Endothelial cell of umbilical vein (primary cell): ENCODE measurements at regions not wholly inside any gene's neighbourhood (a gene's known extent, or its start where the extent isn't known, plus 50 kb on each side); places are given as distances from the start of the nearest gene placed in this dataset.

Experiments used
- BruUV-seq: library from RNA; stranded (reverse); fragments of 400-500 nt; replicated peaks from 2 replicates; lab custom pipeline; 2021; lab: Mats Ljungman, UMichigan
- CTCF ChIA-PET: fragments of 300-600, 350-600 bp; sonication (Branson Sonifier 250); formaldehyde crosslinking; loops from one replicate; lab custom pipeline; 2021; ENCODE audit warnings: antibody characterized with exemption, inconsistent platforms; lab: Charles Lee
- POLR2A ChIA-PET: fragments of 300-600, 350-600 bp; sonication (Branson Sonifier 250); formaldehyde crosslinking; loops from one replicate; lab custom pipeline; 2021; ENCODE audit warnings: antibody characterized with exemption, inconsistent platforms; lab: Charles Lee
- DNase-seq: peaks from one replicate; pipeline ENCODE4 v3.0.0-alpha.2; 2011; ENCODE audit warnings: low read depth, low spot score
- FAIRE-seq: peaks from 2 replicates; lab custom pipeline; 2011; peaks lifted over from hg19 to GRCh38; lab: Jason Lieb, UNC
- H2AFZ ChIP-seq: 2 replicates; pipeline ENCODE4 v1.6.0; 2012; ENCODE audit warnings: low read depth, low read length, control low read depth, inconsistent platforms
- H3K27ac ChIP-seq: 2 replicates; pipeline ENCODE4 v1.5.1; 2011; ENCODE audit warnings: low read depth, mild to moderate bottlenecking, control low read depth, low read length, moderate library complexity; ENCODE audit not compliant: insufficient read depth
- H3K27me3 ChIP-seq, 2 experiments: 2 replicates each; pipeline versions ENCODE4 v1.6.0 to v1.6.1; 2011; ENCODE audit warnings: low read length in 2 of 2, mixed read lengths in 1 of 2; ENCODE audit not compliant: control insufficient read depth in 2 of 2, insufficient read depth in 2 of 2
- H3K36me3 ChIP-seq, 2 experiments: 2 replicates in 1 of 2; 3 replicates in 1 of 2; pipeline ENCODE4 v1.5.1; 2011; ENCODE audit warnings: low read length in 2 of 2, mild to moderate bottlenecking in 1 of 2, moderate library complexity in 1 of 2; ENCODE audit not compliant: control insufficient read depth in 2 of 2, insufficient read depth in 2 of 2; ENCODE audit errors: extremely low read depth in 1 of 2
- H3K4me1 ChIP-seq: 3 replicates; pipeline ENCODE4 v1.5.1; 2011; ENCODE audit warnings: mild to moderate bottlenecking, low read length; ENCODE audit not compliant: control insufficient read depth, insufficient read depth; ENCODE audit errors: extremely low read depth
- H3K4me2 ChIP-seq: 2 replicates; pipeline ENCODE4 v1.6.1; 2011; ENCODE audit warnings: low read length, control low read depth, mixed read lengths; ENCODE audit not compliant: insufficient read depth
- H3K4me3 ChIP-seq, 3 experiments: fragments of 200-600 bp in 1 of 3; sonication (generic), shearing (Covaris generic) in 1 of 3; replicated peaks in 1 of 3; 2 replicates each; pipeline ENCODE4 v1.5.1; 2011 to 2016; ENCODE audit warnings: control low read depth in 3 of 3, low read length in 3 of 3, mild to moderate bottlenecking in 2 of 3, inconsistent platforms in 1 of 3, low read depth in 1 of 3, moderate library complexity in 1 of 3; ENCODE audit not compliant: insufficient read depth in 1 of 3
- H3K79me2 ChIP-seq: 2 replicates; pipeline ENCODE4 v1.6.0; 2012; ENCODE audit warnings: low read length, inconsistent platforms; ENCODE audit not compliant: control insufficient read depth, insufficient read depth
- H3K9ac ChIP-seq: replicated peaks from 2 replicates; pipeline ENCODE3; 2011; ENCODE audit warnings: low read length, control low read depth; ENCODE audit not compliant: insufficient read depth; ENCODE audit errors: extremely low read depth
- H3K9me1 ChIP-seq: replicated peaks from 3 replicates; pipeline ENCODE4 v1.6.0; 2011; ENCODE audit warnings: mild to moderate bottlenecking, low read length; ENCODE audit not compliant: control insufficient read depth, insufficient read depth; ENCODE audit errors: extremely low read depth
- H3K9me3 ChIP-seq: replicated peaks from 2 replicates; pipeline ENCODE4 v1.5.1; 2012; ENCODE audit warnings: low read length, inconsistent platforms; ENCODE audit not compliant: control insufficient read depth, insufficient read depth
- H4K20me1 ChIP-seq: replicated peaks from 2 replicates; pipeline ENCODE3; 2011; ENCODE audit warnings: mild to moderate bottlenecking, low read length; ENCODE audit not compliant: control insufficient read depth, insufficient read depth; ENCODE audit errors: extremely low read depth
- CTCF ChIP-seq, 2 donors: IDR thresholded peaks; 1 replicate in 1 of 2; 2 replicates in 1 of 2; pipeline ENCODE4 v1.5.1; 2011; ENCODE audit warnings: low read length in 2 of 2, mild to moderate bottlenecking in 2 of 2, moderate library complexity in 2 of 2, control low read depth in 1 of 2, inconsistent platforms in 1 of 2, low read depth in 1 of 2; ENCODE audit not compliant: insufficient read depth in 1 of 2; ENCODE audit errors: extremely low read depth in 1 of 2
- EZH2 ChIP-seq: IDR thresholded peaks from 2 replicates; pipeline ENCODE4 v1.6.1; 2012; ENCODE audit warnings: borderline replicate concordance, low read depth, mild to moderate bottlenecking, moderate library complexity, low read length, inconsistent platforms; ENCODE audit not compliant: severe bottlenecking
- FOS ChIP-seq: IDR thresholded peaks from 2 replicates; pipeline ENCODE4 v1.6.1; 2011; ENCODE audit warnings: mild to moderate bottlenecking, low read length, moderate library complexity, borderline replicate concordance; ENCODE audit not compliant: insufficient read depth
- GATA2 ChIP-seq: IDR thresholded peaks from 2 replicates; pipeline ENCODE4 v1.7.0; 2011; ENCODE audit warnings: low read depth, mild to moderate bottlenecking, moderate library complexity, mixed read lengths, low read length; ENCODE audit not compliant: insufficient read length, insufficient read depth
- JUN ChIP-seq: IDR thresholded peaks from 2 replicates; pipeline ENCODE4 v1.6.1; 2011; ENCODE audit warnings: borderline replicate concordance, low read depth; ENCODE audit not compliant: insufficient read length, insufficient read depth
- MAX ChIP-seq: IDR thresholded peaks from 2 replicates; pipeline ENCODE4 v1.6.1; 2011; ENCODE audit not compliant: insufficient read depth, insufficient read length
- MYC ChIP-seq: IDR thresholded peaks from one replicate; pipeline ENCODE4 v1.6.1; 2011; ENCODE audit warnings: mild to moderate bottlenecking, low read depth, low read length
- POLR2A ChIP-seq: IDR thresholded peaks from 2 replicates; pipeline ENCODE4 v1.6.1; 2012; ENCODE audit warnings: low read depth, mild to moderate bottlenecking, control low read depth, low read length
- dilution Hi-C: fragments of 300-500 bp; cut with MboI; formaldehyde crosslinking; loops from one replicate; pipeline ENCODE4 v1.15.0; 2019; ENCODE audit warnings: low sequenced_read_pairs; ENCODE audit not compliant: extremely low pct_ligation_motif_present
- intact Hi-C: fragments of 100-400 bp; cut with micrococcal nuclease; formaldehyde crosslinking; loops from one replicate; pipeline ENCODE4 v1.10.0; 2022

- no peak overlapping the region for H3K9ac ChIP-seq
- no peak overlapping the region for H2AFZ ChIP-seq
- H4K20me1 ChIP-seq, result no peaks in the 10 kb centered on the region
- no peaks in the 10 kb centered on the region for H3K9me3 ChIP-seq
- no peak for DNase-seq
- no peak for FAIRE-seq
- H3K36me3 ChIP-seq, result no peaks in the 10 kb centered on the region
- H3K79me2 ChIP-seq, result no peaks in the 10 kb centered on the region
- no TSS peak for BruUV-seq
- ChIA-PET CTCF (interaction anchor here (1.4 kb wide), 1 partner anchor 11 kb away, joined by 5 read pairs; no protein-coding TSS in a partner anchor), POLR2A (no interaction called here)
- no peaks in the 10 kb centered on the region for H3K4me1 ChIP-seq
- intact Hi-C loops (no loop called here), dilution Hi-C loops (no loop called here)
- H3K27me3 ChIP-seq, result no peaks in the 10 kb centered on the region
- H3K4me3 ChIP-seq, result no peak overlapping the region
- no peak overlapping the region for H3K4me2 ChIP-seq
- H3K9me1 ChIP-seq, result no peaks in the 10 kb centered on the region
- TF ChIP-seq CTCF (IDR thresholded peaks at IDR 0.05; ENCODE audit: extremely low read depth in 1 of 2, insufficient read depth in 1 of 2, low read depth in 1 of 2, low read length in 2 of 2) (no peak), POLR2A (no peak), JUN (no peak), FOS (no peak), GATA2 (no peak), MAX (no peak), EZH2 (no peak), MYC (no peak)
- no peak overlapping the region for H3K27ac ChIP-seq
These were observed 1246.0 kb upstream of the ACVR2A start for GRCh38 chr2:146598791-146599190.
